K562 (cell line): ENCODE measurements at regions not wholly inside any gene's neighbourhood (a gene's known extent, or its start where the extent isn't known, plus 50 kb on each side); places are given as distances from the start of the nearest gene placed in this dataset.

Experiments used
- ATAC-seq: fragments of 200-7000 bp; cut with Tn5 transposase; 3 replicates; pipeline ENCODE4 v1.9.1; 2020; ENCODE audit warnings: moderate library complexity
- BruUV-seq: library from RNA; stranded (reverse); fragments of 400-500 nt; replicated peaks from 2 replicates; lab custom pipeline; 2021; lab: Mats Ljungman, UMichigan
- CTCF ChIA-PET: fragments of 300-600 bp; formaldehyde crosslinking; extraction: SDS; loops from one replicate; lab custom pipeline; 2021; ENCODE audit warnings: low intra/inter-chr PET ratio; lab: Yijun Ruan, JAX
- POLR2A ChIA-PET: fragments of 300-600, 350-650 bp; sonication (Branson Sonifier 250); formaldehyde crosslinking; extraction: SDS; loops from one replicate; lab custom pipeline; 2021; ENCODE audit warnings: antibody characterized with exemption, inconsistent platforms; lab: Yijun Ruan, JAX
- DNase-seq, 4 experiments: peaks; one replicate each; pipeline versions ENCODE4 v3.0.0 to v3.0.0-alpha.2; 2011 to 2018; ENCODE audit warnings: low spot score in 3 of 4, mixed read lengths in 3 of 4; ENCODE audit errors: extremely low read depth in 1 of 4
- FAIRE-seq: peaks from 2 replicates; lab custom pipeline; 2011; peaks lifted over from hg19 to GRCh38; lab: Jason Lieb, UNC
- H2AFZ ChIP-seq: 2 replicates; pipeline ENCODE4 v1.6.0; 2011; ENCODE audit warnings: low read depth, low read length, control low read depth, inconsistent platforms
- H3K27ac ChIP-seq: fragments of 200-600 bp; 3 replicates; pipeline ENCODE4 v1.8.0; 2011; ENCODE audit warnings: low read depth, mild to moderate bottlenecking, control low read depth, inconsistent platforms, low read length, moderate library complexity, mixed read lengths; ENCODE audit errors: extremely low read depth
- H3K27me3 ChIP-seq, 2 experiments: fragments of 300-600 bp in 1 of 2; 2 replicates in 1 of 2; 3 replicates in 1 of 2; pipeline versions ENCODE4 v1.6.0 to v1.8.0; 2011; ENCODE audit warnings: inconsistent platforms in 2 of 2, low read length in 2 of 2, mild to moderate bottlenecking in 1 of 2, mixed read lengths in 1 of 2, moderate library complexity in 1 of 2; ENCODE audit not compliant: control insufficient read depth in 2 of 2, insufficient read depth in 2 of 2
- H3K36me3 ChIP-seq: fragments of 300-600 bp; 3 replicates; pipeline ENCODE4 v1.8.0; 2011; ENCODE audit warnings: mild to moderate bottlenecking, low read length, inconsistent platforms; ENCODE audit not compliant: control insufficient read depth, insufficient read depth
- H3K4me1 ChIP-seq, 2 experiments: fragments of 200-600 bp in 1 of 2; replicated peaks in 1 of 2; 2 replicates in 1 of 2; 3 replicates in 1 of 2; pipeline versions ENCODE4 v1.5.1 to v1.8.0; 2011; ENCODE audit warnings: inconsistent platforms in 2 of 2, low read length in 2 of 2, mild to moderate bottlenecking in 1 of 2, mixed read lengths in 1 of 2, moderate library complexity in 1 of 2; ENCODE audit not compliant: control insufficient read depth in 2 of 2, insufficient read depth in 2 of 2
- H3K4me2 ChIP-seq: 2 replicates; pipeline ENCODE4 v1.6.1; 2011; ENCODE audit warnings: low read length, control low read depth, inconsistent platforms, mixed read lengths; ENCODE audit not compliant: insufficient read depth
- H3K4me3 ChIP-seq: fragments of 200-600 bp; sonication (generic), shearing (Covaris generic); 2 replicates; pipeline ENCODE4 v1.5.1; 2016; ENCODE audit warnings: control low read depth, inconsistent platforms
- H3K79me2 ChIP-seq: fragments of 200-600 bp; 3 replicates; pipeline ENCODE4 v1.8.0; 2011; ENCODE audit warnings: low read length, inconsistent platforms; ENCODE audit not compliant: control insufficient read depth, insufficient read depth
- H3K9ac ChIP-seq, 2 experiments: 2 replicates each; pipeline versions ENCODE4 v1.6.0 to v1.6.1; 2011; ENCODE audit warnings: low read depth in 2 of 2, low read length in 2 of 2, control low read depth in 1 of 2, inconsistent platforms in 1 of 2, mild to moderate bottlenecking in 1 of 2, mixed read lengths in 1 of 2; ENCODE audit not compliant: insufficient read depth in 1 of 2
- H3K9me1 ChIP-seq: one replicate; pipeline ENCODE4 v1.6.0; 2011; ENCODE audit warnings: inconsistent platforms, mild to moderate bottlenecking, low read length, moderate library complexity; ENCODE audit not compliant: control insufficient read depth, insufficient read depth
- H3K9me3 ChIP-seq: replicated peaks from 2 replicates; pipeline ENCODE4 v1.5.1; 2011; ENCODE audit warnings: low read depth, low read length, inconsistent platforms; ENCODE audit not compliant: control insufficient read depth, insufficient read depth
- H4K20me1 ChIP-seq: replicated peaks from 2 replicates; pipeline ENCODE4 v1.6.1; 2011; ENCODE audit warnings: low read length, inconsistent platforms, mixed read lengths; ENCODE audit not compliant: control insufficient read depth, insufficient read depth
- CLOCK ChIP-seq: fragments of 250-450 bp; sonication (Bioruptor Pico); IDR thresholded peaks from 2 replicates; pipeline ENCODE4 v1.4.0; 2020; ENCODE audit warnings: mild to moderate bottlenecking, moderate library complexity, borderline replicate concordance
- CUX1 ChIP-seq: fragments of 200-800 bp; sonication (Bioruptor generic); IDR thresholded peaks from 2 replicates; pipeline ENCODE4 v1.6.1; 2016; ENCODE audit warnings: missing genetic modification characterization, missing compliant biosample characterization
- MEIS2 ChIP-seq: fragments of 450-650 bp; IDR thresholded peaks from 2 replicates; pipeline ENCODE4 v1.6.1; 2014; ENCODE audit warnings: mild to moderate bottlenecking; ENCODE audit not compliant: partially characterized antibody
- RERE ChIP-seq: sonication (generic); formaldehyde crosslinking; IDR thresholded peaks from 2 replicates; pipeline ENCODE4 v1.8.0; 2023; ENCODE audit warnings: missing genetic modification reagents, mild to moderate bottlenecking, borderline replicate concordance
- RNF2 ChIP-seq: sonication (generic); IDR thresholded peaks from 2 replicates; pipeline ENCODE4 v1.6.1; 2016
- TCF15 ChIP-seq: fragments of 250-450 bp; sonication (Bioruptor Pico); IDR thresholded peaks from 2 replicates; pipeline ENCODE4 v1.8.0; 2022; ENCODE audit warnings: moderate library complexity, mild to moderate bottlenecking, inconsistent platforms
- ZSCAN32 ChIP-seq: fragments of 450-650 bp; formaldehyde crosslinking; IDR thresholded peaks from 2 replicates; pipeline ENCODE4 v1.4.0; 2020; ENCODE audit warnings: mild to moderate bottlenecking, moderate library complexity
- WGBS: fragments of 100-300 bp; shearing (Covaris generic); methylation state at CpG from one replicate; pipeline ENCODE4 v1.1.6; 2016; ENCODE audit warnings: low coverage, mixed read lengths; ENCODE audit not compliant: insufficient coverage; ENCODE audit errors: missing lambda C conversion rate; 5-methylcytosine and 5-hydroxymethylcytosine counted together
- in situ Hi-C: fragments of 300-500 bp; cut with MboI; formaldehyde crosslinking; loops from 4 replicates; pipeline ENCODE4 v1.15.0; 2018; ENCODE audit warnings: inconsistent platforms, mixed read lengths
- intact Hi-C: fragments of 100-400 bp; cut with micrococcal nuclease; formaldehyde crosslinking; loops from 2 replicates; pipeline ENCODE4 v1.14.2; 2022

- Histone ChIP-seq H4K20me1 (no peaks in the 10 kb centered on the region; the same call in 1 of the 2 replicates), H3K9me3 (no peaks in the 10 kb centered on the region), H3K4me1 (no peaks in the 10 kb centered on the region), H3K9me1 (no peaks in the 10 kb centered on the region), H3K9ac (no peak overlapping the region), H3K27ac (no peak overlapping the region), H3K36me3 (no peaks in the 10 kb centered on the region), H3K27me3 (peaks cover 2 to 23% of the 10 kb centered on the region in 2 experiments; a peak in 4 of 5 replicates), H2AFZ (no peak overlapping the region), H3K4me2 (no peak overlapping the region), H3K79me2 (no peaks in the 10 kb centered on the region), H3K4me3 (no peak overlapping the region)
- no TSS peak for BruUV-seq
- intact Hi-C loops = no loop called here
- ChIA-PET POLR2A (interaction anchor here (0.7 kb wide), 1 partner anchor 18 kb away, joined by 4 read pairs; no protein-coding TSS in a partner anchor), CTCF (no interaction called here)
- in situ Hi-C loops = no loop called here
- DNase-seq (no peak), ATAC-seq (no peak), FAIRE-seq (no peak)
- 2% methylated on average over 3 of the region's 3 CpGs for WGBS
- TF ChIP-seq RERE (CRISPR knock-in tag) (no peak), MEIS2 (no peak), ZSCAN32 (CRISPR knock-in tag) (no peak), CUX1 (CRISPR knock-in tag) (no peak), TCF15 (no peak), RNF2 (no peak), CLOCK (CRISPR knock-in tag) (no peak)
These were observed 85.6 kb upstream of the TMCC3 start for GRCh38 chr12:94736004-94736403.
